IMR-90 (cell line): ENCODE measurements at regions not wholly inside any gene's neighbourhood (a gene's known extent, or its start where the extent isn't known, plus 50 kb on each side); places are given as distances from the start of the nearest gene placed in this dataset.

Experiments used
- ATAC-seq: fragments of 200-7000 bp; cut with Tn5 transposase; 2 replicates; pipeline ENCODE4 v1.9.1; 2020; ENCODE audit warnings: low read depth, mild to moderate bottlenecking, moderate library complexity
- BruUV-seq: library from RNA; stranded (reverse); fragments of 400-500 nt; replicated peaks from 2 replicates; lab custom pipeline; 2021; lab: Mats Ljungman, UMichigan
- CTCF ChIA-PET: fragments of 300-600 bp; formaldehyde crosslinking; extraction: SDS; loops from one replicate; lab custom pipeline; 2021; ENCODE audit warnings: antibody characterized with exemption; lab: Yijun Ruan, JAX
- POLR2A ChIA-PET: fragments of 300-600 bp; sonication (Branson Sonifier 250); formaldehyde crosslinking; loops from one replicate; lab custom pipeline; 2022; ENCODE audit warnings: antibody characterized with exemption; ENCODE audit not compliant: unreplicated experiment; lab: Charles Lee
- DNase-seq: peaks from one replicate; pipeline ENCODE4 v3.0.0; 2013
- H2AFZ ChIP-seq: replicated peaks from 2 replicates; pipeline ENCODE3; 2013; ENCODE audit warnings: low read length, mild to moderate bottlenecking; ENCODE audit not compliant: poor library complexity
- H2AK5ac ChIP-seq: 2 replicates; pipeline ENCODE4 v1.6.1; 2013; ENCODE audit warnings: low read depth, low read length, inconsistent platforms
- H2AK9ac ChIP-seq: replicated peaks from 2 replicates; pipeline ENCODE3; 2013; ENCODE audit warnings: mild to moderate bottlenecking, low read depth, low read length, moderate library complexity; ENCODE audit not compliant: poor library complexity
- H2BK120ac ChIP-seq: 2 replicates; pipeline ENCODE4 v1.6.1; 2013; ENCODE audit warnings: low read depth, low read length, inconsistent platforms
- H2BK15ac ChIP-seq: 3 replicates; pipeline ENCODE4 v1.6.1; 2013; ENCODE audit warnings: low read depth, low read length, inconsistent platforms
- H2BK20ac ChIP-seq: 2 replicates; pipeline ENCODE4 v1.6.1; 2013; ENCODE audit warnings: low read depth, mild to moderate bottlenecking, inconsistent platforms, low read length, moderate library complexity
- H2BK5ac ChIP-seq: 2 replicates; pipeline ENCODE4 v1.6.1; 2013; ENCODE audit warnings: mild to moderate bottlenecking, low read depth, low read length, inconsistent platforms; ENCODE audit not compliant: poor library complexity, severe bottlenecking
- H3K14ac ChIP-seq: replicated peaks from 2 replicates; pipeline ENCODE4 v1.6.1; 2013; ENCODE audit warnings: low read depth, low read length, inconsistent platforms
- H3K18ac ChIP-seq: 2 replicates; pipeline ENCODE4 v1.6.1; 2013; ENCODE audit warnings: low read depth, low read length, control low read depth
- H3K23ac ChIP-seq: 2 replicates; pipeline ENCODE4 v1.6.1; 2013; ENCODE audit warnings: low read depth, low read length, inconsistent platforms
- H3K27ac ChIP-seq: 2 replicates; pipeline ENCODE4 v1.5.1; 2013; ENCODE audit warnings: mild to moderate bottlenecking, control low read depth, low read length; ENCODE audit not compliant: insufficient read depth
- H3K27me3 ChIP-seq: 2 replicates; pipeline ENCODE4 v1.6.1; 2013; ENCODE audit warnings: low read length; ENCODE audit not compliant: control insufficient read depth, insufficient read depth
- H3K36me3 ChIP-seq: 2 replicates; pipeline ENCODE4 v1.6.1; 2013; ENCODE audit warnings: low read length, mixed read lengths; ENCODE audit not compliant: control insufficient read depth, insufficient read depth
- H3K4ac ChIP-seq: 2 replicates; pipeline ENCODE4 v1.6.1; 2013; ENCODE audit warnings: low read depth, low read length, inconsistent platforms
- H3K4me1 ChIP-seq: 2 replicates; pipeline ENCODE4 v1.6.1; 2013; ENCODE audit warnings: low read length, mixed read lengths; ENCODE audit not compliant: control insufficient read depth, insufficient read depth
- H3K4me2 ChIP-seq: 2 replicates; pipeline ENCODE4 v1.6.1; 2013; ENCODE audit warnings: low read depth, mild to moderate bottlenecking, control low read depth, low read length, moderate library complexity
- H3K4me3 ChIP-seq: 2 replicates; pipeline ENCODE4 v1.5.1; 2013; ENCODE audit warnings: low read depth, mild to moderate bottlenecking, control low read depth, low read length, moderate library complexity; ENCODE audit not compliant: insufficient read depth
- H3K56ac ChIP-seq: 2 replicates; pipeline ENCODE4 v1.6.1; 2013; ENCODE audit warnings: low read length, inconsistent platforms; ENCODE audit not compliant: insufficient read depth; ENCODE audit errors: extremely low read depth
- H3K79me1 ChIP-seq, 2 experiments: 2 replicates each; pipeline ENCODE4 v1.6.1; 2013; ENCODE audit warnings: low read length in 2 of 2, inconsistent platforms in 1 of 2, low read depth in 1 of 2
- H3K9ac ChIP-seq: 2 replicates; pipeline ENCODE4 v1.6.1; 2013; ENCODE audit warnings: low read depth, low read length, control low read depth
- H3K9me1 ChIP-seq: 2 replicates; pipeline ENCODE4 v1.6.1; 2013; ENCODE audit warnings: low read length, inconsistent platforms; ENCODE audit not compliant: insufficient read depth
- H3K9me3 ChIP-seq: 2 replicates; pipeline ENCODE4 v1.6.1; 2013; ENCODE audit warnings: low read length; ENCODE audit not compliant: control insufficient read depth, insufficient read depth
- H4K20me1 ChIP-seq: 2 replicates; pipeline ENCODE4 v1.6.1; 2013; ENCODE audit warnings: low read length, inconsistent platforms; ENCODE audit not compliant: insufficient read depth
- H4K5ac ChIP-seq: 2 replicates; pipeline ENCODE4 v1.6.1; 2013; ENCODE audit warnings: mild to moderate bottlenecking, low read depth, low read length, control low read depth
- H4K8ac ChIP-seq, 2 experiments: 2 replicates each; pipeline ENCODE4 v1.6.1; 2013; ENCODE audit warnings: low read depth in 2 of 2, low read length in 2 of 2, control low read depth in 1 of 2, inconsistent platforms in 1 of 2
- H4K91ac ChIP-seq: 2 replicates; pipeline ENCODE4 v1.6.1; 2013; ENCODE audit warnings: low read depth, low read length, inconsistent platforms; ENCODE audit not compliant: insufficient read depth
- BHLHE40 ChIP-seq: fragments of 150-350 bp; IDR thresholded peaks from 2 replicates; pipeline ENCODE4 v1.6.1; 2016; ENCODE audit warnings: mild to moderate bottlenecking, low read depth, low read length
- WGBS, 2 experiments: methylation state at CpG; one replicate each; pipeline versions ENCODE4 v1.1.5 to v1.1.7; 2013; ENCODE audit warnings: missing lambda C conversion rate in 2 of 2; ENCODE audit not compliant: insufficient read length in 1 of 2; ENCODE audit errors: extremely low coverage in 2 of 2; 5-methylcytosine and 5-hydroxymethylcytosine counted together
- dilution Hi-C: fragments of 300-500 bp; cut with HindIII; formaldehyde crosslinking; loops from one replicate; pipeline ENCODE4 v1.14.3; 2018; ENCODE audit warnings: low sequenced_read_pairs; ENCODE audit not compliant: unreplicated experiment
- in situ Hi-C: fragments of 300-500 bp; cut with MboI; formaldehyde crosslinking; loops from 3 replicates; pipeline ENCODE4 v1.14.3; 2019; ENCODE audit warnings: low sequenced_read_pairs, inconsistent platforms, mixed read lengths
- intact Hi-C: fragments of 100-400 bp; cut with micrococcal nuclease; formaldehyde crosslinking; loops from 2 replicates; pipeline ENCODE4 v1.10.0; 2022

- Histone ChIP-seq H2AK9ac (no peak overlapping the region), H3K27ac (no peak overlapping the region), H2BK5ac (no peak overlapping the region), H4K5ac (no peak overlapping the region), H3K4me2 (no peak overlapping the region), H3K9me1 (no peaks in the 10 kb centered on the region), H4K20me1 (no peaks in the 10 kb centered on the region), H3K79me1 (no peaks in the 10 kb centered on the region), H3K18ac (no peak overlapping the region), H3K14ac (no peak overlapping the region), H3K36me3 (no peaks in the 10 kb centered on the region), H2AK5ac (no peak overlapping the region), H3K4ac (no peak overlapping the region), H2BK15ac (no peak overlapping the region), H3K4me3 (no peak overlapping the region), H3K27me3 (no peaks in the 10 kb centered on the region; the same call in 1 of the 2 replicates), H4K8ac (no peak overlapping the region), H2AFZ (no peak overlapping the region), H3K9me3 (peaks cover 13% of the 10 kb centered on the region), H4K91ac (no peak overlapping the region), H2BK20ac (no peak overlapping the region), H3K23ac (no peak overlapping the region), H3K56ac (no peak overlapping the region), H2BK120ac (no peak overlapping the region), H3K9ac (no peak overlapping the region), H3K4me1 (no peaks in the 10 kb centered on the region)
- dilution Hi-C loops, result no loop called here
- no peak for TF ChIP-seq BHLHE40
- intact Hi-C loops, result no loop called here
- CTCF ChIA-PET, result no interaction called here
- BruUV-seq, result no TSS peak
- ATAC-seq (no peak), DNase-seq (no peak)
- POLR2A ChIA-PET, result no interaction called here
- in situ Hi-C loops, result no loop called here
- WGBS, 2 experiments, result no CpG with 5 or more reads among the region's 2 CpGs
These were observed 73.0 kb upstream of the ST3GAL5 start for GRCh38 chr2:85961754-85962153.
